NCI-H774 (cell line): ENCODE measurements at regions not wholly inside any gene's neighbourhood (a gene's known extent, or its start where the extent isn't known, plus 50 kb on each side); places are given as distances from the start of the nearest gene placed in this dataset.
"Not testable (repeated sequence)": the region's sequence is repeated elsewhere in the genome, so short reads cannot be mapped to it uniquely, and the experiment has no call there.

Experiments used
- DNase-seq: peaks from one replicate; lab custom pipeline; 2025; lab: John Stamatoyannopoulos, UW

- DNase-seq, result no peak
Observed at GRCh38 chr2:56803596-56803995, 619.8 kb downstream of the CCDC85A start.

GRCh38 chr2:56806924-56807323, 623.1 kb downstream of the CCDC85A start:
- DNase-seq, result no peak

DNA sequence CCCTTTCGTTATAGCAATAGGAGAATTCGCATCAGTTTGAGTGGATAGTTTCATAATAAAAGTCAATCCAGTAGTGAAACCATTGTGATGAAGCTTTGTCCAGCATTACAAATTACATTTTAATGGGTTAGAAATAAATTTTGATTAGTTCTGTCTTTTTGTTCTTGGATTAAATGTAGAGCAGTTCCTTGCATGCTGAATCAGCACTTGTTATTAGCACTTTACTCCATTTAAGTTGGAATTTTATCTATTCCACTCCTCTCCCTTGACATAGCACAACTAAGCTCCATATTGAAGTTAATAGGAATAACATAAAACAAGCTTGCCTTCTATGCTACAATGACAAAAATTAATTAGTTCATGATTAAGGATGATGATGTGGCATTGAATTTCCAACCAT, 624.1 kb downstream of the CCDC85A start:
- DNase-seq, result no peak

GRCh38 chr2:56811401-56811800, 627.6 kb downstream of the CCDC85A start:
- DNase-seq, result no peak

- no peak for DNase-seq
Observed at GRCh38 chr2:56812432-56812831, 628.6 kb downstream of the CCDC85A start.

- DNase-seq, result no peak
Observed at GRCh38 chr2:56813490-56813889, 629.7 kb downstream of the CCDC85A start.

DNA sequence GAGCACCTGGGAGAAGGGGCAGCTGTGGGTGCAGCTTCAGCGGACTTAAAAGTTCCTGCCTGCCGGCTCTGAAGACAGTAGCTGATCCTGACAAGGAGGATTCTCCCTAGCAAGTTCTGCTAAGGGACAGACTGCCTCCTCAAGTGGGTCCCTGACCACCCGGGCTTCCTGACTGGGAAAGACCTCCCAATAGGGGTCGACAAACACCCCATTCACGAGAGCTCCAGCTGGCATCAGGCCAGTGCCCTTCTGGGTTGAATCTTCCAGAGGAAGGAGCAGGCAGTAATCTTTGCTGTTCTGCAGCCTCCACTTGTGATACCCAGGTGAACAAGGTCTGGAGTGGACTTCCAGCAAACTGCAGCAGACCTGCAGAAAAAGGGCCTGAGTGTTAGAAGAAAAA, 632.9 kb downstream of the CCDC85A start:
- DNase-seq, result no peak

DNA sequence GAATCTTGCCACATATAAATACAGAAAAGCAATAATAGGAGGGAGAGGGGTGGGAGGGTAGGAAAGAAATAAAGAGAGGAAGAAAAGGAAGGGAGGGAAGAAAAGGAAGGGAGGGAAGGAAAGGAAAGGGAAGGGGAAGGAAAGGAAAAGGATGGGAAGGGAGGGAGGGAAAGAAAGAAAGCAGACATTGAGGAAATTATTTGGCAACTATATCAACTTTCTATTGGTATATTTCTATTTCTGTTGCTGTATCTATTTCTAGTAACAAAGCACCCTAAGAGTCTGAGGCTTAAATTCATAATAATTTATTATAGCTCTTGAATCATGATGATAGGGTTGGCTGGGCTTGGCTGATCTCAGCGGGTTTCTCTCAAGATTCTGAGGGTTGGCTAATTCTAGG, 648.0 kb downstream of the CCDC85A start:
- DNase-seq, result no peak

- no peak for DNase-seq
Observed at GRCh38 chr2:56834686-56835085, 650.9 kb downstream of the CCDC85A start.

GRCh38 chr2:56840009-56840408, 656.2 kb downstream of the CCDC85A start:
- not testable (repeated sequence) for DNase-seq

- DNase-seq, result no peak
Observed at GRCh38 chr2:56860991-56861390, 677.2 kb downstream of the CCDC85A start.

GRCh38 chr2:56871644-56872043, 687.9 kb downstream of the CCDC85A start:
- no peak for DNase-seq

- DNase-seq, result no peak
Observed at GRCh38 chr2:56874717-56875116, 690.9 kb downstream of the CCDC85A start.

DNA sequence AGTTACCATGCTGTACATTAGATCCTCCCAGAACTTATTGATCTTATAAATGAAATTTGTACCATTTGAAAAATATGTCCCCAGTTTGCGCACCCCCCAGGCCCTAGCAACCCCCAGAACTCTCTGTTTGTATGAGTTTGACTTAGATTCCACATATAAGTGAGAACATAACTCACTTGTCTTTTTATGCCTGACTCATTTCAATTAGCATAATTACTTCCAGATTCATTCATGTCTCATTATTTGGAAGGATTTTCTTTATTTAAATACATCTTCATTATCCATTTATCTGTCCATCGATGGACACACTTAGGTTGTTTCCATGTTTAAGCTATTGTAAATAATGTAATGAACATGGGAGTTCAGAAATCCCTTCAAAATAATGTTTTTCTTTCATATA, 705.9 kb downstream of the CCDC85A start:
- DNase-seq, result no peak

DNA sequence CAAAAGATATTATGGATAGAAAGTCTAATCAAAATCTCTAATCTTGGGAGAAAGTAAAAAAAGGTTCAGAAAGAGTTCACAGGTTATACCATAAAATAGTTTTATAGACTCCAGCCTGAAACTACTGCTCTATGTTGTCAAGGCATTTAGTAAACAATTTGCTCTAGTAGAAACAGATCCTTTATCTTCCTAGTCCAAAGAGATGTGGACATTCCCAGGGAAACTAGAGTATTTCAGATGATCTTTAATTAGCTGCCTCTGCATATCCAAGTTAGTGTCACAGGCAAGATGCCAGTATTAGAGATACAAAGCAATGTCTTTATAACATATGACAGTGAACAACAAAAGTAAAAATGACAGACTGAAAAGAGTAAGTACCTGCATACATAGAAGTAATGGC, 708.6 kb downstream of the CCDC85A start:
- no peak for DNase-seq

GRCh38 chr2:56898986-56899385, 715.2 kb downstream of the CCDC85A start:
- no peak for DNase-seq

- no peak for DNase-seq
Observed at GRCh38 chr2:56912490-56912889, 728.7 kb downstream of the CCDC85A start.

- no peak for DNase-seq
Observed at GRCh38 chr2:56918790-56919189, 735.0 kb downstream of the CCDC85A start.

GRCh38 chr2:56933976-56934375, 750.2 kb downstream of the CCDC85A start:
- DNase-seq, result no peak

DNA sequence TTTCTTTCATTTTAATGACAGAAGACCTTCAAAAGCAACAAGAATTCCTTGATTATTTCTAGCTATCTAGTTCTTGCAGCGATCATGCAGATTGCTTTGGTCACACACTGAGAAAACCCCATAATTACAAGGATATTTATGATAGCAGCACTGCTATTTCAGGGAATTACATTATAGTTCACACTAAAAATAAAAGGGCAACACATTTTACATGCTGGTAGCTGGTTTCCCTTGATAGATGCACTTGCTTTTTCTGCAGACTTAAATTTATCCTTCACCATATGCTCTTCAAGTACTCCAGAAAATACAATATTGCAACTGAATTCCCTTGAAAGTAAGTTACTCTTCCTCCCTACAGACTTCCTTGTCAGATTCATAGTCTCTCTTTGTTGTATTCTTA, 751.1 kb downstream of the CCDC85A start:
- DNase-seq, result no peak

DNA sequence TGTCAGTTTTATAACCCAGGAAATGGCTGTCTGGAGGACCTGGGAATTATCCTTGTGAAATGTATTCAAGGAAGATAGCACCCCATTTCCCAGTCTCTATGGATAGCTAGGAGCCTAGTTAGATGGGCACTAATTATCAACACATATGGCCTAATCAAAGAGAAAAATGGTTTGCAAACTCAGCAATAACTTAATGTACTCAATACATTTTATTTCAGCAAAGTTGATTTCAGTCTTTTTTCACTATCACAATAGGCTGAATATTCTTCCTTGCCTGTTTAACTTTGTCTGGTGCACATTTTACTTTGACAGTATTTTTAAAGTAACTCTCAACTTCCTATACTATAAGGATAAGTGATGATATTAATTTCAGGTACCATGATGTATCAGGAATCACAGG, 756.3 kb downstream of the CCDC85A start:
- DNase-seq, result no peak

- no peak for DNase-seq
Observed at GRCh38 chr2:56952871-56953270, 769.1 kb downstream of the CCDC85A start.

GRCh38 chr2:56960581-56960980, 776.8 kb downstream of the CCDC85A start:
- no peak for DNase-seq

DNA sequence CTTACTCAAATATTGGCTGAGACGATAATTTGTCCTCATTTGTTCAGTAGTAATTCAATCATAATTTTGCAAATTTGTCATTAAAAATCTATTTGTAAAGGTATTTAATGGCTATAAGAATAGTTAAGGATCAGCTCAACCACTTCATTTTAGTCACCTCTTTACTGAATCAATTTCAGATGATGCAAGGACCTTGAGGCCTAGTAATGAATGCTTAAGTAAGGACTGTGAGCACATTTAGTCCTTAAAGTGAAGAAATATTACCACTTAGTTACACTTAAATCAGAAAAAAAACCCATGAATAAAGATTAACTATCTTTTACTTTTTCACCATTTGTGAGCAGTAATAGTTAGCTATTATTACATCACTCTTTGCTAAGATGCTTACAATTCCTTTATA, 778.9 kb downstream of the CCDC85A start:
- DNase-seq, result no peak

GRCh38 chr2:56969513-56969912, 785.7 kb downstream of the CCDC85A start:
- DNase-seq, result no peak
